SK-N-DZ (cell line): ENCODE measurements at regions not wholly inside any gene's neighbourhood (a gene's known extent, or its start where the extent isn't known, plus 50 kb on each side); places are given as distances from the start of the nearest gene placed in this dataset.
"Not testable (repeated sequence)": the region's sequence is repeated elsewhere in the genome, so short reads cannot be mapped to it uniquely, and the experiment has no call there.

Source experiments
- DNase-seq: peaks from one replicate; pipeline ENCODE4 v3.0.0-alpha.2; 2015; ENCODE audit warnings: low spot score

DNA sequence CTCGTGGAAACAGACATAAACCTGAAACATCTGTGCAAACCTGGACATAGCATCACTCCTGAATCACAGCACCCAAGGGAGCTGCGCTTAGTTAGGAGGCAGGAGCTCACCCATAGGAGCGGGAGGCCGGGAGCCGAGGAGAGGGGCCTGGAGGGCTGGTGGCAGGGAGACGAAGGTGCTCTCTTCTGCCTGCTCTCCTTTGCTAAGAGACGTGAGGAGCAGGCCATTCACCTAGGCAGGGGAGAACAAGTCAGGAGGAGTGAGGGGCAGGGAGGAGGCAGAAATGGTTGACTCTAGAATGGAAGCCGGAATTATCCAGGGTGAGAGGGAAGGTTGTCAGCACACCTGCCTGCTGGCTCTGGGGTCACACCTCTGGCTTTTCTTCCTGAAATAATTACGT, 398.4 kb upstream of the IRX2 start:
- no peak for DNase-seq

DNA sequence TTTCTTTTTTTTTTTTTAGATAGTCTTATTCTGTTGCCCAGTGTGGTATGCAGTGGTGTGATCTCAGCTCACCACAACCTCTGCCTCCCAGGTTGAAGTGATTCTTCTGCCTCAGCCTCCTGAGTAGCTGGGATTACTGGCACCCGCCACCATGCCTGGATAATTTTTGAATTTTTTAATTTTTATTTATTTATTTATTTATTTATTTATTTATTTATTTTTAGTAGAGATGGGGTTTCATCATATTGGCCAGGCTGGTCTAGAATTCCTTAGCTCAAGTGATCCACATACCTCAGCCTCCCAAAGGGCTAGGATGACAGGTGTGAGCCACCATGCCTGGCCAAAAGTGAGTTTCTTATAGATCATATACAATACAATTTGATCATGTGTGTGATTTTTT, 395.9 kb upstream of the IRX2 start:
- not testable (repeated sequence) for DNase-seq

DNA sequence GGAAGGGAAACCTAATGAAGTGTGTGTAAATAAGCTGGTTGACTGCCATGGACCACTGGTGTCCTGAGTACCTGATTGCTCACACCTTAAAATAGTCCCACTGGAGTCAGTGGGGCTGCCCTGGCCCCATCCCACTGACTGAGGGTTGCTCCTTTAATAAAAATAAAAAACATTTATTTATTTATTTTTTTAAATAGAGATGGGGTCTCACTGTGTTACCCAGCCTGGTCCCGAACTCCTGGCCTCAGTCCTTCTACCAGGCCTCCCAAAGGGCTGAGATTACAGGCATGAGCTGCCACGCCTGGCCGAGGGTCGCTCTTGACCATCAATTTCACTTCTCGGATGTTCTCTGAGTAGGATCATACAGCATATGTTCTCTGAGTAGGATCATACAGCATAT, 394.2 kb upstream of the IRX2 start:
- DNase-seq, result no peak

DNA sequence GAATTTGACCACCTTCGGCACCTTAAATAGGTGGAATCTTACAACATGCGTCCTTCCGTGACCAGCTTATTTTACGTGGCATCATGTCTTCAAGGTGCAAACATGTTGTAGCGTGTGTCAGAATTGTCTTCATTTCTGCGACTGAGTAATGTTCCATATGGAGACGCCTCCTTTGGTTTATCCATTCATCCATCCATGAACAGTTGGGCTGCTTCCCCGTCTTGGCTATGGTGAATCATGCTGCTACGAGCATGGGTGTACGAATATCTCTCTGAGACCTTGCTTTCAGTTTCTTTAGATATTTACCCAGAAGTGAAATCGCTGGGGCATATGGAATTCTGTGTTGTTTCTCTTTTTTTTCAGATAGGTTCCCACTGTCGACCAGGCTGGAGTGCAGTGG, 391.9 kb upstream of the IRX2 start:
- no peak for DNase-seq

DNA sequence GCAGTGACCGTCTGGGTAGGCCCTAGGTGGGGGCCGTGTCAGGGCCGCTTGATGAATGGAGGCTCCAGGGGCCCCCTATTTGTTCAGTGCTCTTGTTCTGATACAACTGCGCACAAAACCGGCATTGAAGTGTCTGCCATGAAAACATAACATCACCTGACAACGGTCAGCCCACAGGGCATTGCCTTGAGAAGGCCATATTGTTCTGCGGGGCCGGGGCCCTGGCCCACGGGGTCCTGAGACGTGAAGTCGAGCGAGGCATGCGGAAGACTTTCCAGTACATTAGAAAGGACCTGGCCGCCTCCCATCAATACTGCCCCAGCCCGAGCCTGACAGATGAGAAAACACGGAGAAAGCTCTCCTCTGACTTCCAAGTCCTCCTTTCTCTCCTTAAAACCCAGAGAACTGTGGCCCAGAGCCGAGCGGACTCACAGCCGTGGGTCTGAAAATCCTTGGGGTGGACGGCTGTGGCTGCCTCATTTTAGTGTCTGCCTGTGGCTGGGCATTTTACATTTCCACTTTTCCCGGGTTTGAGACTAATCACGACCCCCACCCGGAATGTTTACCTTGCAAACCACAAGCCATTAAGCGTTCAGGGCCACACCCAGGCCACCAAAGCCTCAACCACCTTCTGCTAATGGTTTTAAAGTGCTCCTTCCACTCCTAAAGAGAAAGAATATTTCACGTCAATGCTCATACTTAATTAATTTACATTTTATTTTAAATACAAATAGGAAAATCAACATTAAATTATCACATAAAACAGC, 391.0 kb upstream of the IRX2 start:
- DNase-seq, result no peak

DNA sequence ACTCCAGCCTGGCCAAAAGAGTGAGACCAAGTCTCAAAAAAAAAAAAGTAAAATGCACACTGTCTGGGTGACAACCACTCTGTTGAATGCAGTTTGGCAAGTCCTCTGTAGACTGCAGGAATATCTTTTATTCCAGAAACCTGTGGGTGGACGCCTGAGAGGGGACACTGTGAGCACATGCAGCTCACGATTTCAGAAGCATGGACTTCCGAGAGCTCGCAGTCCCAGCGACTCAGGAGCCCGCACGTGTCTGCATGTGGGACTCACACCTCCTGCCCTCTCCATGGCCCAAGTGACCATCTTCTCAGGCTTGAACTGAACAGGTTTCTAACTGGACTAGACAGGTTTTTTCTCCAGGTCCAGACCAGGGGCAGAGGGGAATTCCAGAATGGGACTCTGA, 388.6 kb upstream of the IRX2 start:
- DNase-seq, result no peak

DNA sequence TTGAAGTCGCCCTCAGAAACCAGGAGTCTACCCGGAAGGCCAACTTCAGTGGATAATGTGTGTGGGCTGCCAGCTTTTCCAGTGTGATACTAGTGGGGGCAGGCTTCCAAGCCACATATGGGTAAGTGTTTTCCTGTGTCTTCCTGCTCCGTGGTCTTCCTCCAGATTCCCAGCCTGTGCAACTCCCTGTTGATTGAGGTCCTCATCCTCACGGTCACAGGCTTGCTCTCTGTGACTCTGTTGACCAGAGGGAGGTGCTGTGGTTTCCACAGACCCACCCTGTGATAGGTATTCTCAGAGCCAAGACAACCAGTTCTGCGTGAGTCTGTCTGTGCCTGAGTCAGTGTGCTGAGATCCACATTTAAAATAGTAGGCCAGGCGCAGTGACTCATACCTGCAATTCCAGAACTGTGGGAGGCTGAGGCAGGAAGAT, 388.0 kb upstream of the IRX2 start:
- DNase-seq, result no peak

DNA sequence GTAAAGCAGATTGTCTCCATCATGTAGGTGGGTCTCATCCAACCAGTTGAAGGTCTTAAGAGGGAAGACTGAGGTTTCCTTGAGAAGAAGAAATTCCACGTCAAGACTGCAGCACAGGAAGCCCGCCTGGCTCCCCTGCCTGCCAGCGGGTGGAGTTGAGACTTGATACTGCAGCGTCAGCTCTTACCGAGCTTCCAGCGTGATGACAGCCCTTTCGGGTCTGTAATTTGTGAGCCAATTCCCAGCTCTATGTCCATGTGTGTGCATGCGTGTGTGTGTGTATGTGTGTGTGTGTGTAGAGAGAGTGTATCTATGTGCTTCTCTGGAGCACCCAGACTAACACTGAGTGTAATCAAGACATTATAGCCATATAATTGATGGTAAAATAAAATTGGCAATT, 379.7 kb upstream of the IRX2 start:
- DNase-seq, result no peak

DNA sequence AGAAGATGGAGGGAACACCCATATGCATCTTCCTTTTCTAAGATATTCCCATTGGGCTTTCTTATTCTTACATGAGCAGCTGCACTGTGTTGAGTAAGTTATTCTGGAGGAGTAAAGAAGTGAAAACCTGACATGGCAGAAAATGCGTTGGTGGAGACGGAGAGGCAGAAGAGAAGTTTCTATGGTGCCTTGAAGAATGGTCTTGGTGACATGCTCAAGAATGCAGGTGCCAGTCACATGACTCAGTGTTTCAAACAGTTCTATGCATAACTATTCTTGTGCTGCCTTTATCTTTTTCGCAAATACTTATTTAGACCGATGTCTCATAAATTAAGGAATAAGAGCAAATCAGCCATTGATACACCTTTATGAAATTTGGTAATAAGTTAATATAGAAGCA, 377.8 kb upstream of the IRX2 start:
- no peak for DNase-seq

DNA sequence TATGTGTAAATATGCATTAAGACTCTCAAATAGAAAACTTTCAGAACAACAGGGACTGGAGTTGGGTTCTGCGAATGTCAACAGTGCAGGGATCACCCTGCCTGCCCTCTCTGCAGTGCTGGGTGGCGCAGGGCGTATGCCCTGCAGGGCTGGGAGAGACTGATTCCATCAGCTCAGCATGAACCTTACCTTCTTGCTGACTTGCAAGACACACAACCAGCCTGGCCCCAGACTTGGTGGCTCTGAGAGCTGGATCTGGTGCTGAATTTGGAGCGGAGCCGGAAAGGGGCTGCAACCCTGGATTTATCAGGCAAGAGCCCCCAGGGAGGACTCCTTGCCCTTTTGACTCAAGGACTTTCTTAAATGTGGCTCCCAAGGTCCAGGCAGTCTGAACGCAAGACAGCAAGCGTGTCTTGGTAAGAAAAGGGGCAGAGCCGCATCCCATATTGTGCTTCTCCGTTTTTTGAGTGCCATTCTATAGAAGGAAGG, 376.0 kb upstream of the IRX2 start:
- DNase-seq, result no peak

DNA sequence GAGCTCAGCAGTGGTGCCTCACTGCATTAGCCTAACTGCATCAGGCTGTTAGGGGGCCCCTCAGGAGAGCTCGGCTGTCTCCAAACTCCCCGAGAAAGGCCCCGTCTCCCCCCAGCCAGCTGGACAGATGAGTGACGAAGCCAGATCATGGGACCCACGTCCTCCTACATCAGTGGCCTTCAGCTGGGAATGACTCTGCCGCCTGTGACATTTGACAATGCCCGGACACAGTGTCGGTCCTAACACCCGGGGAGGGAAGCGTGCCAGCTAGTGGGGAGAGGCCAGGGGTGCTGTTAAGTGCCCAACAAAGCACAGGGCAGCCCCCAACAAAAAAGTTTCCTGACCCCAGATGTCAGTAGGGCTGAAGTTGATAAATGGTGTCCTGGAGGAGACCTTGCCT, 375.2 kb upstream of the IRX2 start:
- DNase-seq, result no peak

DNA sequence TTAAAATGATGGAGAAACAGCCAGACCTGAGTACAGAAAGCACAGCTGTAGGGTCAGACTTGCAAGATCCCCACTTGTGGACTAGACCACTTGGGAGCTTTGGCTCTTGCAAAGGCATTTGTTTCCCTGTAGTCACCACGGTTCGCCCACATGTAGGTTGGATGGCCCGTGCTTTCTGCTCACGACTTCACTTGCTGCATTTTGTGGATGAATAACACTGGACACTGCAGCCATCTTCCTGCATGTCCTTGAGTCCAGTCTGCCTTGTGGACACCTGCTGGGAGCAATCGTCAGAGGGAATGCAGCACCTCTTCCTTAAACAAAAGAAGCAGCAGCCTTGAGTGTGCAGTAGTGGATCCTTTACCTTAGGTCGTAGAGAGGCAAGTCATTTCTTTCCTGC, 372.9 kb upstream of the IRX2 start:
- no peak for DNase-seq

DNA sequence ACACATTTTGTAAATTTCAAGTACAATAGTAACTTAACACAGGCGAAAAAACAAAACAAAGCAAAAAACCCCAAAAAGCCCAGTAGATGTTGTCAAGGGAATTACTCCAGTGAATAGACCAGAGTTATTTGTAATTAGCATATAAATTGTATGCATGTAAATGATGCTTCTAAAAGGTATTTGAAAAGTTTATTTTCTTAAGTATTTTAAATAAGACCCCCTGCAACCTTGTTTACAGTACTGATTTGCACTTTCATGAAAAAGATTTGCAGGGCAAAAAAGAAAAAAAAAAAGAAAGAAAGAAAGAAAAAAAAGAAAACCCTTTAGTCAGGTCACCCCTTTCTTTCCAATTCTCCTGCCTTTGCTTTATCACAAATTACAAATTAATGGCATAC, 372.3 kb upstream of the IRX2 start:
- DNase-seq, result no peak

DNA sequence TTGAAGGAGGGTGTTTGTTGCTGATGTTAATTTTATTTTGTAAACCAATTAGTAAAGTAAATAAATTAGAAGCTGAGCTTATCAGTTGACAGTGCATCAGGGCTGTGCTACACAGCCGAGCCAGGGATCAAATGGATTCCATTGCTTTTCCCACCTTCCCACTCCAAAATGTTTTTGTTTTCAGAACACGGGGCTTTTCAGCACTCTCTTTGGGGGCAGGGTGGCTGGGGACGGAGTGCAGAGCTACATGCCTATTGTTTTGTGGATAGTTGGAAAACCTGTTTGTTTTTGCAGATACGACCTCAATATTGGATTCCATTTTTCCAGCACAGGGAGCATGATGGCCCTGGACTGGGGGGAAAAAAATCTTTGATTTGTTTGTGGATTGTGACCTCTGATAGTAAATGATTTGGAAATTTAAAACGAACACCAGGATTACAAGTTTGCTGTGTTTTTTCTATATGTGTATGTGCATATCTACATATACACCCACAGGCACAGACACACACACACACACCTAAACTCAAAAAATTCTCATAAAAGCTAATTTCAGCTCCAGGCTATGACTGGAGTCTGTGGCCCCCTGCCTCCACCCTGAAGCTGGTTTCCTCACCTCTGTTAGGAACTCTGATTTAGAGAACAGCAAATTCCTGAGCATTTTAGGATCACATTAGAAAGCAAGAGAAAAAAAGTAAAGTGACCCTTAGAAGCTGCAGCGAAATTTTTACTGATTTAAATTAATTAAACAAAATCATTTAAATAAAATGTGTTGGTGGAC, 371.7 kb upstream of the IRX2 start:
- DNase-seq, result no peak

DNA sequence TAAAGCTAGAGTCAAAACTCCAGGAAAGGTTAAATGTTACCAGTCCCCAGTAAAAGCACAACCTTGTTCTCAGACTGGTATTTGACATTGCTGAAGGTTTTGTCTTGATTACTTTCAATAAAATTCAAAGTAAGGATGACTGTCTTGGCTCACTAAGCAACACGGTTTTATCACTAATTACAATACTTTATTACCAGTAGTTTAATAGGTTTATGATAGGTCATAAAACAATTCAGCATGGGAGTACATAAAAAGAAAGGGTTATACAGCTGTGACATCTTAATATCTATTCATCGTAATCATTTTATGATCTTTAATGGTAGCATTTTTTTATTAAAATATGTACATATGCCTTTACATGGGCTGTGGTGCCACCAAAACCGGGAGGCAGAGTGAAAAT, 370.7 kb upstream of the IRX2 start:
- DNase-seq, result no peak

DNA sequence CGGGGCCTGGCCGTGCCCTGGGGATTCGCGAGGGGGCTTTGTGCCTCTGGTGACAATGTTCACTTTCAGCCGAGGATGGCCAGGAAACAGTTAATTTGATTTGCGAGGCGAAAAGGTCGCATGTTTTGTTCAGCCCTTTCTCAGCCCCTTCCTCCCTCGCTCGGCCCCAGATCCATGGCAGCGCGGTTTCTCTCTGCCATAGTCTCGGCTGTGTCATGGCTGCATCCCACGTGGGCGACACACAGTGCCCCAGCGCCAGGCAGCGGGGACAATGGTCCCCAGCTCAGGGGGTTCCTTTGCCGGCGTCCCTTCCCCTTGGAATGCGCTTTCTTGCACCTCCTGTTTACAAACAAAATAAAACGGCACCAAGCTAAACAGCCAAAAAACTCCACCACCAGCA, 370.3 kb upstream of the IRX2 start:
- DNase-seq, result no peak

DNA sequence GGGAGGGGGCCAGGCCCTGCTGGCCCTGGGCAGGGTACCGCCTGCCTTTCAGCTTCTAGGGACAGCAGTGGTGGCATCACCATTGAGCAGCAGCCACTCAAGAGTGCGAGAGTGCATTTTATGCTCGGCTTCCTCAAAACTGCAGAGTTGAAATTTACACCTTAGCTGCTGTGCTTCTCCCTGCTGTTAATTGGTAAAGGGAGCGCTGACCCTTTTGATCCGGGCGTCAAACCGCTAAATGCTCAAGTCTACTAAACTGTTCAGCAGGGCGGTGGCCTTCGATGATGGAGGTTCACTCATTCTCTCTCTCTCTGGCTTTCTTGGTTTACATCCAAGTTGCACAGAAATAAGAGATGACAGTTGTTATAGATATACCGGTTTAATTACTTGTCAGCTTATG, 368.6 kb upstream of the IRX2 start:
- DNase-seq, result no peak

DNA sequence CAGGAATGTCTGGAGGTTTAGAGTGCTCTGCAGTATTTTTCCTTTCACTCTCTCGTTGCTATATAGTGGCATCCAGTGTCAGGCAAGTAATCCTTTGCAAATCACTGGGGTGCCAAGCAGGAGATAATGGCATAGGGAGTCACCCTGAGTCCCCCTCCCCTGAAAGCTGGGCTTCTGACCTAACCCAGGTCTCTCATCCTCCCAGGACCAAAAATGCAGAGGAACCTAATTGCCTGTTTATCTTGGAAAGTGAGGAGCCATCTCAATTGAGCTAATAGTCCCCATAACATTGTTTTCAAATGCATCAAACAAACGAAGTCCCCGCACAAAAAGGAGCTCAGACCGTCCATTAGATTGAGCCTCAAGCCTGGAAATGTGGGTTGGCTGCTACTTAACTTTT, 368.0 kb upstream of the IRX2 start:
- no peak for DNase-seq

DNA sequence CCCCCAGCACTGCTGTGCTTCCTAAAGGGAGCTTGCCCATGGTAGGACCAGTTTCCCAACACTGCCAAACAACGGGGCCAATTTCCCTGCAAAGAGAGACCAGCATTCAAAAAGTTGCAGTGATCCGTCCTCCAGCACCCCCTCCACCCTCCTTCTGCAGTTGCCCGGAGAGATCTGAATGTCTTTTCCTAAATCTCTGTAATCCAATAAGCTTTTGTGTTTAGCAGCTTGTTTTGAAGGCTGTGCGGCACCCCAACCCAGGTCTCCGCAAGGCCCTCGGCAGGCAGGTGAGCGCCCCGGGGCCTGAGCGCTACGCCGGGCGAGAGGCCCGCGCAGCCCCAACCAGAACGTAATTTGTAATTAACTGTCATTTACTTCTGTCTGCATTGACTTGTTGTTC, 366.9 kb upstream of the IRX2 start:
- DNase-seq, result no peak

DNA sequence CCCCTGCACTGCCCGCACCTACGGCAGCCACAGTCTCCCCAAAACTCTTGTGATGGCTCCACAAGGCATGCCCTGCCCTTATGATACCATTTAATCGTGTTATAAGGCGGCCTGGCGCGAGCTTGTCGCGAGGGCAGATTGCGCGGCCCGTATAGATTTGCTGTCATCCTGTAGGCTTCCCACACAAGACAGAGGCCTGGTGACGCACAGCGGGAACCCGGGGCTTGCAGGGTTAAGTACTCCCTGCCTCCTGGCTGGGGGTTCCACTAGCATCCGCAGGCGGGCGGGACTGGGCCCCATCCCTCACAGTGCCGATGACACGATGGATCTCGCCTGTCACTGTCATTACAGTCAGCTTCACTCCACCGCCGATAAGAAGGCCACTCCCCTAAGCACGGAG, 364.9 kb upstream of the IRX2 start:
- no peak for DNase-seq

DNA sequence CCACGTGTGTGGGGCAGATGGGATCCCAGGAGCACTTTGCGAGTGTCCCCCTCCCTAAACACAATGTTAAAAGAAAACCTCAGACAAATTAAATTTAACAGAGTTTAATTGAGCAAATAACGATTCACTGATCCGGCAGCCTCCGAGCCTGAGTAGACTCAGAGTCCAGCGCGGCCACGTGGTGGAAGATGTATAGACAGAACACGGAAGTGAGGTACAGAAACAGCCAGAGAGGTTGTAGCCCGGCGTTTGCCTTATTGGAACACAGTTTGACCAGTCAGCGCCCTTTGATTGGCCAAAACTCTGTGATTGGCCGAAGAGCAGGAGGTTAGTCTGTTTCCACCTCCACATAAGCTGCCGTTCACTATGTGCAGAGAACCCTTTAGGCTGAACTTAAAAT, 363.0 kb upstream of the IRX2 start:
- no peak for DNase-seq

DNA sequence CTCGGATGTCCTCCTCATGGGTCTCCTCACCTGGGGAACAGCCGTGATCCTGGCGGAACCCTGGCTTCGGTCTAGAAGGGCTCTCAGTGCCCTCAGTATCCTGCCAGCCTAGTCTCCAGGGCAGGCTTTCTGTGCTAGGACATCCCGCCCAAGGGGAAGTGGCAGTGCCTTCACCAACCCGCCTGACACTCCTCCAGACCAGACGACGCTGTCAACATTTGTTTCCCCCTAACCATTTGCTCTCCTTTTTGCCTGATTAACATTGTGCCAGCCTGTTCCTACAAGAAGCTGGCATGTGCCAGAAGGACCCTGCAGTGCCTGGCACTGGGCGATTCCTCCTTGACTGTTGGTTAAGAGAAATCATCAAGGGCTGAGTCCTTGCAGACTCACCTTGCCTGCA, 358.9 kb upstream of the IRX2 start:
- DNase-seq, result no peak

DNA sequence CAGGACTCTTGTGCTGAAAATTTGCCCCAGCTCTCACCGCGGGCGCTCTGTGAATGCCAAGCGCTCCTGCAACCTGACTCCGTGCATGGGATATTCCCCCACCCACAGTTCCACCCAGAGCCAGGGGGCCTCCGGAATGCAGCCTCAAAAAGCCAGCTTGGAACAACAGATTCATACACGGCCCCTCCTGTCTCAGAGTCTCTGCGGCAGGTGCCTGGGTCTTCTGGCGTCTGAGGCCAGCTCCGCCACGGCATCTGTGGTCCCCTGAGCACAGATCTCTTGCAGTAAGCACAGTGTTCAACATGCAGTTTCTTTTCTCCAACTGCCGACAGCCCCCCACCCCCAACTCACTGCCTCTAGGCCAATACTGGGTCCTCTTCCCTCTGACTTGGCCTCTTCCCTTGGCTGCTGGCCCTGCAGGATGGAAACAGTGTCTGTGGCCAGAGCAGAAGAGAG, 355.7 kb upstream of the IRX2 start:
- DNase-seq, result no peak
